ENCODE measurements at regions not wholly inside any gene's neighbourhood (a gene's known extent, or its start where the extent isn't known, plus 50 kb on each side); places are given as distances from the start of the nearest gene placed in this dataset.

GRCh38 chr14:40188006-40188405, 755.8 kb upstream of the FBXO33 start:
- DNase-seq (ENCODE audit: low read depth), result peak; percentile 37

- DNase-seq (ENCODE audit: low read depth), result peak; percentile 2
These were observed 731.9 kb upstream of the FBXO33 start for GRCh38 chr14:40164083-40164482.

DNA sequence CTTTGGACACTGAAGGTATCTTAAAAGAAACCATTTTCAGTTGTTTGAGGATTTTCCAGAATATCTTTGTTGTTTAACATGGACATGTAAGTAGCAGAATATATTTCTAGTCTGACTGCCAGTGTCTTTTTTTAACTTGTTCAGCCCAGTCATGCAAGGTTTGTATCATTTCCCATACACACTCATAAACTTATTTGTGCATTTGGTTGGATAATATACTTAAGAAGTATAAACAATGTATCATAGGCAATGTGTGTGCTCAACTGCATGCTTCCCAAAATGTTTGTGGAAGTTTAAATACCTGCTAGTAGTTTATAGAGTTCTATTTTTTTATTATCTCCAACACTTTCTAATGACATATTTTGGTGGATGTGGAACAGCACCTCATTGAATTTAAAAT, 707.4 kb upstream of the FBXO33 start:
- DNase-seq (ENCODE audit: low read depth), result no peak

- DNase-seq (ENCODE audit: low read depth), result no peak
These were observed 701.2 kb upstream of the FBXO33 start for GRCh38 chr14:40133463-40133862.

GRCh38 chr14:40129159-40129558, 696.9 kb upstream of the FBXO33 start:
- no peak for DNase-seq (ENCODE audit: low read depth)

GRCh38 chr14:40123816-40124215, 691.6 kb upstream of the FBXO33 start:
- DNase-seq (ENCODE audit: low read depth), result no peak

DNA sequence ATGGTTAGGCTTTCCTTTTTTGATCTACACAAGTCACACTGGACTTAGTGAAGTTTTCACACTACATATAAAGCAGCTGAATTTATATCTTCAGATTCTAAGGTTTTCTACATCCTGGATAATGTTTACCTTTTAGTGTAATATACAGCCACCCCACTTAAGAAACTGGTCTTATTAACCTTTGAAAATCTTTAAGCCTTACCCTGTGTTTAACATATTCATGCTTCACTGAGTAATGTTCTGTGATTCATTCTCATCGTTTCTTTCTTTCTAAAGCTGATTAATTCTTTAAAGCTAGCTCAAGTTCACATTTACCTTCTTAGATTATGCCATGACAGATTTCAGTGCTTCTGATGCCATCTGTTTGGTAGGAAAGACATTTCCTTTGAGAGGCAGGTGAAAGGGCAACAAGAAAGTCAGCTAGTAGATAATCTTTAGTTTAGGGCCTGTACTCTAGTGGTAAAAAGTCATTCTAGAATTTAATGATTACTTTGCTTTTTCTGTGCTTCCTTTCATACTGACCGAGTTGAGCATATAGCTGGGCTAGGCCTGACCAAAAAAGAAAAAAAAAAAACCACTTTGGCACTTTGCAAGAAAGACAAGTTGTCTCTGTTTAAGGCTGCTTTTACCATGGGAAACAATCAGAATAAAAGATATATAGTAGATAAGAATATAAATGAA, 690.9 kb upstream of the FBXO33 start:
- DNase-seq (ENCODE audit: low read depth), result no peak

DNA sequence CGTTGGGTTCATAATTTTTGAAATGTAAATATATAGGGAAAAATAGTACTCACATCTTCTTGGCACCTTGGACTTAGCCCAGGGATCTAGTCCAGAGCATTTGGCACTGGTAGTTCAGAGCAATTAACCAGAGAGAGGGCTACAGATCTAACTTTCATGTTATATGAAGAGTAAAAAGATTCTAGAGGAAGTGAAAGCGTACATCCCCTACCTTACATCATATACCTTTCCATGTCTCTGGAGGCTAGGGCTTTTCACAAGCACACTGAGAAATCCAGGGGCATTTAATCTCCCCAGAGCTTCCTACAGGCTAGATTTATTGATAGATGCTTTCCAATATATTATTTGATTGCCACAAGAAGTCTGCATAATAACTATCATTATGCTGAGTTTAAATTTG, 687.5 kb upstream of the FBXO33 start:
- no peak for DNase-seq (ENCODE audit: low read depth)

- no peak for DNase-seq (ENCODE audit: low read depth)
These were observed 687.1 kb upstream of the FBXO33 start for GRCh38 chr14:40119321-40119720.

GRCh38 chr14:40115583-40115982, 683.4 kb upstream of the FBXO33 start:
- DNase-seq (ENCODE audit: low read depth), result no peak

DNA sequence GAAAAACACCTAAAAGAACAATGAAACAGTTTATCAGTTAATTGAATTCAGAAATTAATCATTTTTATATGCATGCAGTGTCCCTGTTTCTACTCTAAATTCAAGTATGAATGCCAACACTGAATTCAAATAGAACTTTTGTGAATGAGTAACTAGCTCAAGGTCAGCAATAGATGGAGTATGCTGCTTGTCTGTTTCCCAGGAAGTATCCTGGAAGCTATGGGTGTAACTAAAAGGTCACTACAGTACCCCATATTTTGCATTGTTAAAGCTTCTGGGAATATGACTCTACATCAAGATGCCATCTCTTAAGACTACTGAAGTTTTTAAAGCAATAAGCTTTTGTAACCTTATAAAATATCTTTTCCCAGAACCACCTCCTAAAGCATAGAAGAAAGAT, 681.4 kb upstream of the FBXO33 start:
- no peak for DNase-seq (ENCODE audit: low read depth)

DNA sequence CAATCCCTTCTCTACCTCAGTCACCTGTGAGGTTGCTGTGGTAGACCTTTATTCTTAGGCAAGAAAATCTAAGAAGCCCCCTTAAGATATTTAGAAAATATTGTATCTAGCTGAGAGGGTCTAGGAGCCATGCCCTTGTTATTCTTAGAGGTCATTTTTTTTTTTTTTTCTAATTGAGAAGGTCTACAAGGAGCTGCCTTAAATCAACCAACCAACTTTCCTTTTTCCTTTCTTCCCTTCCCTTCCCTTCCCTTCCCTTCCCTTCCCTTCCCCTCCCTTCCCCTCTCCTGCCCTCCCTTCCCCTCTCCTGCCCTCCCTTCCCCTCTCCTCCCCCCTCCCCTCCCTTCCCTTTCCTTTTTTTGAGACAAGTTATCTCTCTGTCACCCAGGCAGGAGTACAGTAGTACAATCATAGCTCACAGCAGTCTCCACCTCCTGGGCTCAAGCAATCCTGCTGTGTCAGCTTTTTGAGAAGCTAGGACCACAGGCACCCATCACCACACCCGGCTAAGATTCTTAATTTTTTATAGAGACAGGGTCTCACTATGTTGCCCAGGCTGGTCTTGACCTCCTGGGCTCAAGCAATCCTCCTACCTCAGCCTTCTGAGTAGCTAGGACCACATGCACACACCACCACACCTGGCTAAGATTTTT, 668.4 kb upstream of the FBXO33 start:
- no peak for DNase-seq (ENCODE audit: low read depth)

DNA sequence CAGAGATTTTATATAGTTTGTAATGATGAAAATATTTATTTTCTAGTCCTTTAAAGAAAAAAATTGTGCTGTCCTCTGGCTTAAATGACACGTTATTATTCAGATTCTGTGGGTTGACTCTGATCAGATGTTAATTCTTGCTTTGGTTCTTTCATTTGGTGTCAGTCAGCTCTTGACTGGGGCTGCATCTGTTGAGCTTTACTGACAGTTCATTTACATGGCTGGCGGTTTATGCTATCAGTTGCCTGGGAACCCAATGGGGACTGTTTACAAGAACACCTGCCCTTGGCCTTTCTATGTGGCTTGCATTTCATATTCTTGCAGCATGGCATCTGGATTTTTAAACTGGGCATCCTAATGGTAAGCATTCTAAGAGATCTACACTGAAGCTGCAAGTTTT, 667.1 kb upstream of the FBXO33 start:
- DNase-seq (ENCODE audit: low read depth), result no peak

- no peak for DNase-seq (ENCODE audit: low read depth)
These were observed 666.2 kb upstream of the FBXO33 start for GRCh38 chr14:40098468-40098867.

DNA sequence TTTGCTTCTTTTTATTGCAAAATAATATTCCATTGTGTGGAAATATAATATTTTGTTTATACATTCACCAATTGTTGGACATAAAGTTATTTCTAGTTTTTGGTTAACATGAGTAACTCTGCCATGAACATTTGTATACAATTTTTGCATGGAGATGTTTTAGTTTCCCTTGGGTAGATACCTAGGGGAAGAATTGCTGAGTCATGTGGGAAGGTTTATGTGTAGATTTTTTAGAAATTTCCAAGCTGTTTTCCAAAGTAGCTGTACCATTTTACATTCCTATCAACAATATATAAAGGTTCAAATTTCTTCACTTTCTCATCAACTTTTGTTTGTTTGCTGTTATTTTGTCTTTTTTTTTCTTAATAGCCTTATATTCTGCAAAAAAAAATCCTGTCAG, 664.7 kb upstream of the FBXO33 start:
- no peak for DNase-seq (ENCODE audit: low read depth)

DNA sequence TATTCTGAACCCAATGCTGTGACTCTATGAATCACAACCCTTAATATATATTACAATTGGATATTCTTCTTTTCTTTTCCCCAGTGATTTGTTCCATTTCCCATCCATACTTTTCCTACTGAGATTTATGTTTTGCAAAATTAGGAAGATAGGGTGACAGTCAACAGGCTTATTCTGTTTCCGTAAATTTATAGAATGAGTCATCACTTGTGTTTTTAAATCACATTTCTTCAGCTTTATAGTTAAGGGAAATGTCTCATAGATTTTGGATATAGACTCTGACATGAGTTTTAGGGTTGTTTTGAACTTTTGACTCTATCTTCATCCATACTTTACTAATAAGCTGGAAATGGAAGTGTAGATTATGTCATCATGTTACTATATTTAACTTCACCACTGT, 661.6 kb upstream of the FBXO33 start:
- DNase-seq (ENCODE audit: low read depth), result no peak

DNA sequence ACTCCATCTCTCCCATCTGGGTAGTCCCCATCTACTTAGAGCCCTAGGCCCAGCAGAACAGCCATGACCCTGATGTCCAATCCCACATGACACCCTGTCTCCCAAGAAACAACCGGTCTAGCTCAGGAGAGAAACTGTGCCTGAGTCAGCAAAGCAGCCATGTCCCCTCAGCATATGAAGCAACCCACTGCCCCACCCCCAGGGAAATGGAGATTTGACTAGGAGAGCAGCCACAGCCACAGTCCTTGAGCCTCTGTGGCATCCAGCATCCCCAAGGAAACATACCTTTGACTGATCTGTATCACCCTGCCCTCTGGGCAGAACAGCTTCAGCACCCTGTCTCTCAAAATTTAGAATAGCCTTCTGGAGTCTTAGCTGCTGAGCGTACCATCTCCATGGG, 641.9 kb upstream of the FBXO33 start:
- DNase-seq (ENCODE audit: low read depth), result no peak

GRCh38 chr14:40072175-40072574, 639.9 kb upstream of the FBXO33 start:
- no peak for DNase-seq (ENCODE audit: low read depth)

DNA sequence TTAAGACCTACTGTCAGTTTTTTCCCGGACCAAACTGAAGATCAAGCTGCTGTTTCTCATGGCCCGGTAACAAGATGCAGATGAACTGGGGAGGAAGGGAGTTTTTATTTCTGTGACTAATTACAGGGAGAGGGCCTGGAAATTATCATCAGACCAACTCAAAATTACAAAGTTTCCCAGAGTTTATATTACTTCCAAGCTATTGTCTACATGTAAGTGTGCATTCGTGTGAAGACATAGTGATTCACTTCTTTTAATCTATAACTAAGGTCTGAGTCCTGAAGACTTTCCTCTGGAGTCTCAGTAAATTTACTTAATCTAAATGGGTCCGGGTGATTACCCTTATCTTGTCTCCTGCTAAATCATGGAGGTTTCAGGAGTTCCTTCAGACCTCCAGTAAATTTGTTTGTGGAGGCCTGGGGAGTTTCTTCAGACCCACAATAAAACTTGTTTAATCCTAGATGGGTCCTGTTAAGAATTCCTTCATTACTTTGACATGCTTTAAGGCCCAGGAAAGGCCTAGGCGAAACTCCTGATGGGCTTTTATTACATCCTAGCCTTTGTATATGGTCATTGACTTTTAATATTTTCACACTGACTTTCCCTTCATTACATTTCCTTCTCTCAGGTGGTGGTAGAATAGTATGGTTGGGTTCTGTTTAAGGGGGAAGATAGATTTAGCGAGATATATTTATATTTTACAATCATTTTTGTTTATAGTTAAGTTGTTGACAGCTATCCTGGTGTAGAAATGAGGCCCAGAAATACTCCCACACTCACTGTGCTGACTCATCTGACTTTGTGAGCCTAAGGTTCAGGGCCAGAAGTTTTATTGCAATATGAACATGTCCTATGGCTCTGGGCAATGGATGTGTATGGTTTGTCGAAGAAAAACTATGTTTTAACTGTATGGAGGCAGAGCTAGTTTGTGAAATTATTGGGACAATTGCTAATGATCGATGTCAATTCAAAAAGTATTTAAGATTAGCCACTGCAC, 627.0 kb upstream of the FBXO33 start:
- no peak for DNase-seq (ENCODE audit: low read depth)

GRCh38 chr14:40053416-40053815, 621.2 kb upstream of the FBXO33 start:
- no peak for DNase-seq (ENCODE audit: low read depth)

GRCh38 chr14:40028991-40029390, 596.8 kb upstream of the FBXO33 start:
- no peak for DNase-seq (ENCODE audit: low read depth)

DNA sequence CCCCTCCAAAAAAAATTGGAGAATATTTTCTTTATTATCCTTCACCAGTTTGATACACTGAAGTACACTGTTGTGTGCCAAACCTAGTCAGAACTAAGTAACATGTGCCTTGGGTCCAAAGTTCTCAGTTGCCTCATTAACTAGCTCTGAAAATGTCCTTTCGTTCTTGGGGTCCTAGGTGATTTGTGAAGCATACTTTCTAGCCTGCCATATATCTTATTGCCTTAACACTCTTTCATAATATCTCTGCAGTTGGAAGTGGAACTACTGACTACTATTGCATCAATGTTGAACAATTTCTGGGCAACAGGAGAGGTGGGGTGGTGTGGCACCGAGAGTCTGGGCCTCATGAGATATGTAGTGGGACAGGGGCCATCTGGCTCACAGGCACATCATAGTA, 592.9 kb upstream of the FBXO33 start:
- DNase-seq (ENCODE audit: low read depth), result no peak

All from HT1080 (cell line).